GM12878 (cell line): ENCODE measurements at regions not wholly inside any gene's neighbourhood (a gene's known extent, or its start where the extent isn't known, plus 50 kb on each side); places are given as distances from the start of the nearest gene placed in this dataset.

Experiments used
- ATAC-seq: fragments of 200-7000 bp; cut with Tn5 transposase; 3 replicates; pipeline ENCODE4 v1.9.1; 2020; ENCODE audit warnings: mild to moderate bottlenecking, moderate library complexity
- BruUV-seq: library from RNA; stranded (reverse); fragments of 400-500 nt; replicated peaks from 2 replicates; lab custom pipeline; 2021; lab: Mats Ljungman, UMichigan
- CTCF ChIA-PET: fragments of 300-600 bp; sonication (Branson Sonifier 250); formaldehyde crosslinking; extraction: SDS; loops from one replicate; lab custom pipeline; 2021; ENCODE audit warnings: inconsistent platforms; lab: Yijun Ruan, JAX
- POLR2A ChIA-PET: fragments of 350-600 bp; formaldehyde crosslinking; extraction: SDS; loops from one replicate; lab custom pipeline; 2021; ENCODE audit warnings: inconsistent platforms; lab: Charles Lee
- RAD21 ChIA-PET: fragments of 300-600 bp; sonication (Branson Sonifier 250); formaldehyde crosslinking; loops from one replicate; lab custom pipeline; 2023; ENCODE audit warnings: antibody characterized with exemption; ENCODE audit not compliant: unreplicated experiment; lab: Charles Lee
- SMC1A ChIA-PET: fragments of 300-600 bp; sonication (Branson Sonifier 250); formaldehyde crosslinking; loops from one replicate; lab custom pipeline; 2023; ENCODE audit not compliant: unreplicated experiment, uncharacterized antibody; lab: Charles Lee
- DNase-seq: peaks from one replicate; pipeline ENCODE4 v3.0.0-alpha.2; 2011; ENCODE audit warnings: low read depth, low spot score
- FAIRE-seq: peaks from 3 replicates; lab custom pipeline; 2011; peaks lifted over from hg19 to GRCh38; lab: Jason Lieb, UNC
- H2AFZ ChIP-seq: 2 replicates; pipeline ENCODE4 v1.6.0; 2011; ENCODE audit warnings: low read depth, low read length, control low read depth; ENCODE audit not compliant: control insufficient read depth
- H3K27ac ChIP-seq: 2 replicates; pipeline ENCODE4 v1.5.1; 2011; ENCODE audit warnings: control low read depth; ENCODE audit not compliant: control insufficient read depth, insufficient read depth
- H3K27me3 ChIP-seq, 2 experiments: replicated peaks in 1 of 2; 2 replicates each; pipeline versions ENCODE4 v1.6.0 to v1.6.1; 2011; ENCODE audit warnings: low read length in 1 of 2; ENCODE audit not compliant: control insufficient read depth in 2 of 2, insufficient read depth in 2 of 2
- H3K36me3 ChIP-seq, 2 experiments: 2 replicates each; pipeline ENCODE4 v1.5.1; 2011; ENCODE audit warnings: low read length in 1 of 2; ENCODE audit not compliant: control insufficient read depth in 2 of 2, insufficient read depth in 2 of 2
- H3K4me1 ChIP-seq: 2 replicates; pipeline ENCODE4 v1.6.1; 2011; ENCODE audit warnings: mild to moderate bottlenecking, low read length, moderate library complexity, mixed read lengths; ENCODE audit not compliant: control insufficient read depth, insufficient read depth
- H3K4me2 ChIP-seq: 2 replicates; pipeline ENCODE4 v1.6.0; 2011; ENCODE audit warnings: control low read depth; ENCODE audit not compliant: control insufficient read depth, insufficient read depth
- H3K4me3 ChIP-seq: fragments of 200-600 bp; sonication (generic); 2 replicates; pipeline ENCODE4 v1.5.1; 2016
- H3K79me2 ChIP-seq: 2 replicates; pipeline ENCODE4 v1.6.0; 2011; ENCODE audit warnings: low read length; ENCODE audit not compliant: control insufficient read depth, insufficient read depth
- H3K9ac ChIP-seq: 2 replicates; pipeline ENCODE4 v1.8.0; 2011; ENCODE audit warnings: low read length, control low read depth, mixed read lengths; ENCODE audit not compliant: control insufficient read depth, insufficient read depth
- H3K9me3 ChIP-seq: replicated peaks from 3 replicates; pipeline ENCODE4 v1.5.1; 2011; ENCODE audit warnings: mild to moderate bottlenecking, low read length; ENCODE audit not compliant: control insufficient read depth, insufficient read depth
- H4K20me1 ChIP-seq: 2 replicates; pipeline ENCODE4 v1.6.0; 2011; ENCODE audit not compliant: control insufficient read depth, insufficient read depth
- BACH1 ChIP-seq: fragments of 450-650 bp; IDR thresholded peaks from 2 replicates; pipeline ENCODE4 v1.6.1; 2017; ENCODE audit warnings: mild to moderate bottlenecking, borderline replicate concordance
- CHD1 ChIP-seq: IDR thresholded peaks from 2 replicates; pipeline ENCODE4 v1.6.1; 2012; ENCODE audit warnings: low read depth, low read length, improper control_type of control experiment
- DPF2 ChIP-seq: fragments of 450-650 bp; IDR thresholded peaks from 2 replicates; pipeline ENCODE4 v1.6.1; 2017; ENCODE audit warnings: mild to moderate bottlenecking
- E4F1 ChIP-seq: fragments of 450-650 bp; IDR thresholded peaks from 2 replicates; pipeline ENCODE4 v1.6.1; 2018; ENCODE audit warnings: borderline replicate concordance, mild to moderate bottlenecking; ENCODE audit not compliant: partially characterized antibody
- EGR1 ChIP-seq, 2 experiments: IDR thresholded peaks; 1 replicate in 1 of 2; 2 replicates in 1 of 2; pipeline ENCODE4 v1.6.1; 2011 to 2012; ENCODE audit warnings: low read depth in 2 of 2, low read length in 2 of 2, borderline replicate concordance in 1 of 2, mild to moderate bottlenecking in 1 of 2, moderate library complexity in 1 of 2
- FOS ChIP-seq: IDR thresholded peaks from 3 replicates; pipeline ENCODE4 v1.6.1; 2011; ENCODE audit warnings: borderline replicate concordance; ENCODE audit not compliant: insufficient read length; ENCODE audit errors: extremely low read depth
- GABPA ChIP-seq: IDR thresholded peaks from 2 replicates; pipeline ENCODE4 v1.6.1; 2014; ENCODE audit warnings: antibody characterized with exemption, low read depth, mild to moderate bottlenecking, inconsistent platforms
- HDAC6 ChIP-seq: fragments of 200-600 bp; sonication (generic); IDR thresholded peaks from one replicate; pipeline ENCODE4 v1.8.0; 2017; ENCODE audit warnings: antibody characterized with exemption; ENCODE audit not compliant: unreplicated experiment
- NR2F1 ChIP-seq: fragments of 450-650 bp; conservative IDR thresholded peaks from 2 replicates; pipeline ENCODE4 v1.6.1; 2017; ENCODE audit warnings: mild to moderate bottlenecking
- RFX5 ChIP-seq: IDR thresholded peaks from 2 replicates; pipeline ENCODE4 v1.6.1; 2011; ENCODE audit warnings: low read depth, low read length, improper control_type of control experiment
- ZZZ3 ChIP-seq: IDR thresholded peaks from 2 replicates; pipeline ENCODE4 v1.6.1; 2011; ENCODE audit warnings: low read depth; ENCODE audit not compliant: control insufficient read depth, insufficient read length
- WGBS: methylation state at CpG from one replicate; pipeline ENCODE4 v1.1.6; 2016; ENCODE audit warnings: low lambda C conversion rate; ENCODE audit not compliant: insufficient replicate concordance, insufficient coverage; ENCODE audit errors: missing lambda C conversion rate; 5-methylcytosine and 5-hydroxymethylcytosine counted together
- in situ Hi-C: fragments of 300-500 bp; cut with MboI; formaldehyde crosslinking; loops from 9 replicates; pipeline ENCODE4 v1.14.3; 2018; ENCODE audit warnings: mixed read lengths
- intact Hi-C: fragments of 100-400 bp; cut with micrococcal nuclease; formaldehyde crosslinking; loops from one replicate; pipeline ENCODE4 v1.14.2; 2022; ENCODE audit not compliant: unreplicated experiment
- TF ChIP-seq, protein P1 (sequence below): fragments of 450-650 bp; IDR thresholded peaks from 2 replicates; pipeline ENCODE4 v1.6.1; 2017; ENCODE audit warnings: antibody characterized with exemption, mild to moderate bottlenecking, moderate library complexity

DNA sequence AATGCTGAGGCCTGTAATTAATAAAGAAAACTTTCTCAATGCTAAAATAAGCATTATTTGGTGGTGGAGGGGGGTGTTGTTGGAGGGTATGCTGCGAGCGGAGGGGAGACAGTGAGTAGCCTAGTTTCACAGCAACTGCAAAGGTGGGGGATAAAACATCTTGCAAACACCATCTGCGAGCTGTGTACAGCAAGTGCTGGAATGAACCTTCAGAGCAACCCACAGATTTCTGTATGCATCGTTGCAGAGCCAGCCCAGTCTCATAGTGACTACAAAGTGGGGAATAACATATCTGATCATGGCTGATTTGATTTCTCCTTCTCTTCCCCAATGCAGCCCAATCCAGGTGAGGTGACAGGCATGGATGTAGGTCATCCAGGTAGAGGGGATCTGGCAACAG is 80.7 kb upstream of the COG2 start:
- in situ Hi-C loops (no loop called here), intact Hi-C loops (no loop called here)
- Histone ChIP-seq H3K9me3 (no peaks in the 10 kb centered on the region), H3K4me2 (no peak overlapping the region), H3K27me3 (no peaks in the 10 kb centered on the region), H3K4me3 (no peak overlapping the region), H3K27ac (no peak overlapping the region), H4K20me1 (no peaks in the 10 kb centered on the region; the same call in 1 of the 2 replicates), H3K36me3 (no peaks in the 10 kb centered on the region), H3K4me1 (no peaks in the 10 kb centered on the region), H2AFZ (no peak overlapping the region), H3K9ac (no peak overlapping the region), H3K79me2 (no peaks in the 10 kb centered on the region)
- ChIA-PET SMC1A (no interaction called here), POLR2A (no interaction called here), RAD21 (no interaction called here), CTCF (no interaction called here)
- WGBS, result 0% methylated on average over 4 of the region's 4 CpGs
- no TSS peak for BruUV-seq
- FAIRE-seq (no peak), DNase-seq (no peak), ATAC-seq (no peak)
- no peak for TF ChIP-seq E4F1

GRCh38 chr1:230558324-230558723 is 84.0 kb upstream of the COG2 start:
- ATAC-seq (no peak), FAIRE-seq (no peak), DNase-seq (no peak)
- no peak overlapping the region for H3K4me3 ChIP-seq
- no peaks in the 10 kb centered on the region for H3K9me3 ChIP-seq
- no peak overlapping the region for H3K27ac ChIP-seq
- H3K9ac ChIP-seq, result no peak overlapping the region
- no peaks in the 10 kb centered on the region for H3K4me1 ChIP-seq
- RAD21 ChIA-PET, result no interaction called here
- SMC1A ChIA-PET, result no interaction called here
- CTCF ChIA-PET, result no interaction called here
- POLR2A ChIA-PET, result no interaction called here
- no peaks in the 10 kb centered on the region for H3K36me3 ChIP-seq
- no peaks in the 10 kb centered on the region; a peak in 1 of 4 replicates for H3K27me3 ChIP-seq
- intact Hi-C loops, result no loop called here
- no peaks in the 10 kb centered on the region for H4K20me1 ChIP-seq
- WGBS, result 7% methylated on average over 5 of the region's 5 CpGs
- H3K79me2 ChIP-seq, result no peaks in the 10 kb centered on the region
- BruUV-seq, result no TSS peak
- H3K4me2 ChIP-seq, result no peak overlapping the region
- in situ Hi-C loops, result no loop called here
- H2AFZ ChIP-seq, result no peak overlapping the region
- TF ChIP-seq GABPA, result no peak
- no peak for TF ChIP-seq RFX5
- TF ChIP-seq CHD1, result no peak
- no peak for TF ChIP-seq NR2F1
- TF ChIP-seq DPF2, result no peak
- no peak for TF ChIP-seq EGR1 (IDR thresholded peaks at IDR 0.05; ENCODE audit: borderline replicate concordance in 1 of 2, low read depth in 2 of 2, low read length in 2 of 2)
- no peak for TF ChIP-seq HDAC6
- TF ChIP-seq BACH1, result no peak
- TF ChIP-seq, protein P1, sequence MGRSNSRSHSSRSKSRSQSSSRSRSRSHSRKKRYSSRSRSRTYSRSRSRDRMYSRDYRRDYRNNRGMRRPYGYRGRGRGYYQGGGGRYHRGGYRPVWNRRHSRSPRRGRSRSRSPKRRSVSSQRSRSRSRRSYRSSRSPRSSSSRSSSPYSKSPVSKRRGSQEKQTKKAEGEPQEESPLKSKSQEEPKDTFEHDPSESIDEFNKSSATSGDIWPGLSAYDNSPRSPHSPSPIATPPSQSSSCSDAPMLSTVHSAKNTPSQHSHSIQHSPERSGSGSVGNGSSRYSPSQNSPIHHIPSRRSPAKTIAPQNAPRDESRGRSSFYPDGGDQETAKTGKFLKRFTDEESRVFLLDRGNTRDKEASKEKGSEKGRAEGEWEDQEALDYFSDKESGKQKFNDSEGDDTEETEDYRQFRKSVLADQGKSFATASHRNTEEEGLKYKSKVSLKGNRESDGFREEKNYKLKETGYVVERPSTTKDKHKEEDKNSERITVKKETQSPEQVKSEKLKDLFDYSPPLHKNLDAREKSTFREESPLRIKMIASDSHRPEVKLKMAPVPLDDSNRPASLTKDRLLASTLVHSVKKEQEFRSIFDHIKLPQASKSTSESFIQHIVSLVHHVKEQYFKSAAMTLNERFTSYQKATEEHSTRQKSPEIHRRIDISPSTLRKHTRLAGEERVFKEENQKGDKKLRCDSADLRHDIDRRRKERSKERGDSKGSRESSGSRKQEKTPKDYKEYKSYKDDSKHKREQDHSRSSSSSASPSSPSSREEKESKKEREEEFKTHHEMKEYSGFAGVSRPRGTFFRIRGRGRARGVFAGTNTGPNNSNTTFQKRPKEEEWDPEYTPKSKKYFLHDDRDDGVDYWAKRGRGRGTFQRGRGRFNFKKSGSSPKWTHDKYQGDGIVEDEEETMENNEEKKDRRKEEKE, result no peak
- TF ChIP-seq FOS, result no peak
- TF ChIP-seq ZZZ3, result no peak
